Naive thymus-derived CD4-positive, alpha-beta T cell (primary cell): ENCODE measurements at regions not wholly inside any gene's neighbourhood (a gene's known extent, or its start where the extent isn't known, plus 50 kb on each side); places are given as distances from the start of the nearest gene placed in this dataset.

Experiments used
- ATAC-seq: fragments of 150-1000 bp; cut with Tn5 transposase; 2 replicates; pipeline ENCODE4 v1.10.0; 2021; ENCODE audit warnings: mild to moderate bottlenecking, moderate library complexity
- CTCF ChIA-PET: fragments of 350-600 bp; sonication (Branson Sonifier 250); formaldehyde crosslinking; loops from one replicate; lab custom pipeline; 2021; ENCODE audit warnings: antibody characterized with exemption; lab: Charles Lee
- POLR2A ChIA-PET: fragments of 350-600 bp; sonication (Branson Sonifier 250); formaldehyde crosslinking; loops from one replicate; lab custom pipeline; 2021; ENCODE audit warnings: antibody characterized with exemption, inconsistent platforms; lab: Charles Lee
- DNase-seq, 9 donors: peaks; one replicate each; pipeline versions ENCODE4 v3.0.0 to v3.0.0-alpha.2; 2020 to 2022; ENCODE audit warnings: mixed read lengths in 1 of 9
- H3K27ac ChIP-seq: one replicate; pipeline ENCODE4 v1.7.0; 2013; ENCODE audit warnings: mild to moderate bottlenecking, low read depth, low read length, moderate library complexity
- H3K27me3 ChIP-seq, 2 donors: one replicate each; pipeline ENCODE4 v1.7.0; 2013; ENCODE audit warnings: low read length in 2 of 2, mild to moderate bottlenecking in 2 of 2, moderate library complexity in 2 of 2; ENCODE audit not compliant: control insufficient read depth in 2 of 2, insufficient read depth in 2 of 2
- H3K36me3 ChIP-seq, 3 experiments: 1 replicate in 2 of 3; 2 replicates in 1 of 3; pipeline ENCODE4 v1.7.0; 2013; ENCODE audit warnings: low read length in 3 of 3, mild to moderate bottlenecking in 3 of 3, moderate library complexity in 1 of 3; ENCODE audit not compliant: insufficient read depth in 3 of 3, control insufficient read depth in 2 of 3
- H3K4me1 ChIP-seq, 2 donors: one replicate each; pipeline ENCODE4 v1.7.0; 2013; ENCODE audit warnings: low read length in 2 of 2, mild to moderate bottlenecking in 2 of 2, moderate library complexity in 1 of 2; ENCODE audit not compliant: control insufficient read depth in 2 of 2, insufficient read depth in 2 of 2
- H3K4me3 ChIP-seq: 2 replicates; pipeline ENCODE4 v1.7.0; 2013; ENCODE audit warnings: mild to moderate bottlenecking, low read length
- H3K9me3 ChIP-seq, 3 experiments: 1 replicate in 2 of 3; 2 replicates in 1 of 3; pipeline ENCODE4 v1.7.0; 2013; ENCODE audit warnings: low read length in 3 of 3; ENCODE audit not compliant: control insufficient read depth in 2 of 3
- H3K27ac Mint-ChIP-seq, 9 donors: one replicate each; pipeline ENCODE4 v1.8.0; 2020 to 2022; ENCODE audit warnings: mixed read lengths in 9 of 9, mild to moderate bottlenecking in 8 of 9, moderate library complexity in 5 of 9, inconsistent platforms in 2 of 9
- H3K27me3 Mint-ChIP-seq, 5 donors: one replicate each; pipeline ENCODE4 v1.8.0; 2021 to 2022; ENCODE audit warnings: mixed read lengths in 5 of 5, mild to moderate bottlenecking in 1 of 5
- H3K36me3 Mint-ChIP-seq, 5 donors: one replicate each; pipeline ENCODE4 v1.8.0; 2020 to 2022; ENCODE audit warnings: mixed read lengths in 5 of 5, mild to moderate bottlenecking in 3 of 5, inconsistent platforms in 1 of 5
- H3K4me1 Mint-ChIP-seq, 7 donors: one replicate each; pipeline ENCODE4 v1.8.0; 2020 to 2022; ENCODE audit warnings: mixed read lengths in 7 of 7, mild to moderate bottlenecking in 3 of 7, inconsistent platforms in 1 of 7
- H3K4me3 Mint-ChIP-seq, 10 donors: one replicate each; pipeline ENCODE4 v1.8.0; 2020 to 2022; ENCODE audit warnings: mild to moderate bottlenecking in 10 of 10, mixed read lengths in 10 of 10, moderate library complexity in 6 of 10, inconsistent platforms in 2 of 10
- H3K9me3 Mint-ChIP-seq, 11 donors: one replicate each; pipeline ENCODE4 v1.8.0; 2020 to 2022; ENCODE audit warnings: mixed read lengths in 11 of 11, mild to moderate bottlenecking in 4 of 11, inconsistent platforms in 1 of 11, moderate library complexity in 1 of 11
- intact Hi-C, 2 donors: fragments of 100-400 bp; cut with micrococcal nuclease; formaldehyde crosslinking; loops; one replicate each; pipeline ENCODE4 v1.15.1; 2023

GRCh38 chr22:46090631-46091201, 59.6 kb upstream of the PPARA start:
- H3K4me1 ChIP-seq: no peaks in the 10 kb centered on the region
- Mint-ChIP-seq H3K4me3 (no peak overlapping the region), H3K36me3 (no peaks in the 10 kb centered on the region), H3K9me3 (no peaks in the 10 kb centered on the region), H3K27me3 (no peaks in the 10 kb centered on the region), H3K27ac (peak overlapping the region in 1 of 9 donors; percentile 83), H3K4me1 (peaks cover 0 to 15% (median 5%) of the 10 kb centered on the region in 7 donors)
- DNase-seq: no peak
- POLR2A ChIA-PET: interaction anchor here (0.6 kb wide), 1 partner anchor 225 kb away, joined by 3 read pairs; no protein-coding TSS in a partner anchor
- H3K27me3 ChIP-seq: no peaks in the 10 kb centered on the region
- H3K27ac ChIP-seq: no peak overlapping the region
- no peak overlapping the region for H3K4me3 ChIP-seq
- H3K9me3 ChIP-seq: no peaks in the 10 kb centered on the region
- H3K36me3 ChIP-seq: peaks cover 0 to 17% (median 0%) of the 10 kb centered on the region in 3 experiments
- ATAC-seq: no peak
- CTCF ChIA-PET: interaction anchor here (1.4 kb wide), 1 partner anchor 85 kb away, joined by 3 read pairs; no protein-coding TSS in a partner anchor
- intact Hi-C loops: no loop called here

- POLR2A ChIA-PET: interaction anchor here (0.6 kb wide), 1 partner anchor 224 kb away, joined by 3 read pairs; no protein-coding TSS in a partner anchor
- Mint-ChIP-seq H3K36me3 (no peaks in the 10 kb centered on the region), H3K4me1 (peaks cover 0 to 15% (median 5%) of the 10 kb centered on the region in 7 donors), H3K27ac (peak overlapping the region in 2 of 9 donors; percentile 59 to 65), H3K4me3 (no peak overlapping the region), H3K27me3 (no peaks in the 10 kb centered on the region), H3K9me3 (no peaks in the 10 kb centered on the region)
- no peak for DNase-seq
- Histone ChIP-seq H3K4me3 (no peak overlapping the region), H3K4me1 (no peaks in the 10 kb centered on the region), H3K9me3 (no peaks in the 10 kb centered on the region), H3K36me3 (peaks cover 0 to 13% (median 0%) of the 10 kb centered on the region in 3 experiments), H3K27me3 (no peaks in the 10 kb centered on the region), H3K27ac (no peak overlapping the region)
- CTCF ChIA-PET: no interaction called here
- intact Hi-C loops: no loop called here
- no peak for ATAC-seq
Measured at GRCh38 chr22:46091277-46091977, 58.9 kb upstream of the PPARA start.

- Mint-ChIP-seq H3K4me1 (peaks cover 0 to 10% (median 3%) of the 10 kb centered on the region in 7 donors), H3K4me3 (no peak overlapping the region), H3K27ac (no peak overlapping the region), H3K36me3 (no peaks in the 10 kb centered on the region), H3K9me3 (no peaks in the 10 kb centered on the region), H3K27me3 (no peaks in the 10 kb centered on the region)
- ATAC-seq (no peak), DNase-seq (no peak)
- CTCF ChIA-PET: no interaction called here
- Histone ChIP-seq H3K36me3 (peaks cover 0 to 13% (median 0%) of the 10 kb centered on the region in 3 experiments), H3K4me3 (no peak overlapping the region), H3K9me3 (no peaks in the 10 kb centered on the region), H3K27me3 (no peaks in the 10 kb centered on the region), H3K27ac (no peak overlapping the region), H3K4me1 (no peaks in the 10 kb centered on the region)
- POLR2A ChIA-PET: interaction anchor here (0.8 kb wide), 1 partner anchor 55 kb away, joined by 3 read pairs; no protein-coding TSS in a partner anchor
- intact Hi-C loops: no loop called here
Measured at GRCh38 chr22:46092011-46092410, 58.3 kb upstream of the PPARA start.

- H3K9me3 ChIP-seq: no peaks in the 10 kb centered on the region
Measured at GRCh38 chr22:46092670-46093410, 57.5 kb upstream of the PPARA start.

GRCh38 chr22:46093796-46094195, 56.5 kb upstream of the PPARA start:
- H3K27ac Mint-ChIP-seq: no peak overlapping the region
- intact Hi-C loops: no loop called here
- H3K36me3 ChIP-seq: peaks cover 0 to 19% (median 0%) of the 10 kb centered on the region in 3 experiments

More at GRCh38 chr22:46092670-46093410, 57.5 kb upstream of the PPARA start:
- H3K27me3 Mint-ChIP-seq: no peaks in the 10 kb centered on the region
- Histone ChIP-seq H3K36me3 (peaks cover 0 to 13% (median 0%) of the 10 kb centered on the region in 3 experiments), H3K27ac (no peak overlapping the region), H3K27me3 (no peaks in the 10 kb centered on the region), H3K4me3 (no peak overlapping the region), H3K4me1 (no peaks in the 10 kb centered on the region)
- H3K36me3 Mint-ChIP-seq: no peaks in the 10 kb centered on the region
- CTCF ChIA-PET: no interaction called here
- no peak overlapping the region for H3K4me3 Mint-ChIP-seq
- no peaks in the 10 kb centered on the region for H3K9me3 Mint-ChIP-seq
- POLR2A ChIA-PET: interaction anchor here (0.8 kb wide), 1 partner anchor 56 kb away, joined by 3 read pairs; no protein-coding TSS in a partner anchor
- H3K4me1 Mint-ChIP-seq: peaks cover 0 to 9% (median 3%) of the 10 kb centered on the region in 7 donors
- ATAC-seq: no peak
- H3K27ac Mint-ChIP-seq: peak overlapping the region in 1 of 9 donors; percentile 9
- DNase-seq: no peak
- intact Hi-C loops: no loop called here

GRCh38 chr22:46094676-46095075, 55.6 kb upstream of the PPARA start:
- H3K36me3 ChIP-seq: peaks cover 0 to 28% (median 0%) of the 10 kb centered on the region in 3 experiments
- H3K27ac ChIP-seq: no peak overlapping the region
- CTCF ChIA-PET: interaction anchor here (0.6 kb wide), 1 partner anchor 101 kb away, joined by 3 read pairs; no protein-coding TSS in a partner anchor
- Mint-ChIP-seq H3K4me3 (no peak overlapping the region), H3K9me3 (no peaks in the 10 kb centered on the region), H3K36me3 (no peaks in the 10 kb centered on the region), H3K4me1 (peaks cover 0 to 12% (median 3%) of the 10 kb centered on the region in 7 donors), H3K27ac (peak overlapping the region in 1 of 9 donors; percentile 19), H3K27me3 (no peaks in the 10 kb centered on the region)
- POLR2A ChIA-PET: no interaction called here
- intact Hi-C loops: no loop called here
- DNase-seq (no peak), ATAC-seq (no peak)
- H3K4me1 ChIP-seq: no peaks in the 10 kb centered on the region
- H3K9me3 ChIP-seq: no peaks in the 10 kb centered on the region
- no peak overlapping the region for H3K4me3 ChIP-seq
- no peaks in the 10 kb centered on the region for H3K27me3 ChIP-seq

More at GRCh38 chr22:46093796-46094195, 56.5 kb upstream of the PPARA start:
- DNase-seq (no peak), ATAC-seq (no peak)
- Histone ChIP-seq H3K9me3 (no peaks in the 10 kb centered on the region), H3K4me3 (no peak overlapping the region), H3K27me3 (no peaks in the 10 kb centered on the region), H3K27ac (no peak overlapping the region), H3K4me1 (no peaks in the 10 kb centered on the region)
- Mint-ChIP-seq H3K9me3 (no peaks in the 10 kb centered on the region), H3K27me3 (no peaks in the 10 kb centered on the region), H3K4me3 (no peak overlapping the region), H3K4me1 (peaks cover 0 to 12% (median 3%) of the 10 kb centered on the region in 7 donors), H3K36me3 (no peaks in the 10 kb centered on the region)
- POLR2A ChIA-PET: no interaction called here
- CTCF ChIA-PET: interaction anchor here (0.6 kb wide), 1 partner anchor 100 kb away, joined by 3 read pairs; no protein-coding TSS in a partner anchor
